ENCODE measurements at regions not wholly inside any gene's neighbourhood (a gene's known extent, or its start where the extent isn't known, plus 50 kb on each side); places are given as distances from the start of the nearest gene placed in this dataset.

- Histone ChIP-seq H3K9me3 (no peaks in the 10 kb centered on the region), H3K4me1 (no peaks in the 10 kb centered on the region), H3K27me3 (ENCODE audit: insufficient read depth in 3 of 3, low read length in 2 of 3) (no peaks in the 10 kb centered on the region), H3K36me3 (ENCODE audit: insufficient read depth in 1 of 2, low read depth in 1 of 2) (no peaks in the 10 kb centered on the region), H3K27ac (no peak overlapping the region), H3K4me3 (no peak overlapping the region)
- TF ChIP-seq, protein P1, sequence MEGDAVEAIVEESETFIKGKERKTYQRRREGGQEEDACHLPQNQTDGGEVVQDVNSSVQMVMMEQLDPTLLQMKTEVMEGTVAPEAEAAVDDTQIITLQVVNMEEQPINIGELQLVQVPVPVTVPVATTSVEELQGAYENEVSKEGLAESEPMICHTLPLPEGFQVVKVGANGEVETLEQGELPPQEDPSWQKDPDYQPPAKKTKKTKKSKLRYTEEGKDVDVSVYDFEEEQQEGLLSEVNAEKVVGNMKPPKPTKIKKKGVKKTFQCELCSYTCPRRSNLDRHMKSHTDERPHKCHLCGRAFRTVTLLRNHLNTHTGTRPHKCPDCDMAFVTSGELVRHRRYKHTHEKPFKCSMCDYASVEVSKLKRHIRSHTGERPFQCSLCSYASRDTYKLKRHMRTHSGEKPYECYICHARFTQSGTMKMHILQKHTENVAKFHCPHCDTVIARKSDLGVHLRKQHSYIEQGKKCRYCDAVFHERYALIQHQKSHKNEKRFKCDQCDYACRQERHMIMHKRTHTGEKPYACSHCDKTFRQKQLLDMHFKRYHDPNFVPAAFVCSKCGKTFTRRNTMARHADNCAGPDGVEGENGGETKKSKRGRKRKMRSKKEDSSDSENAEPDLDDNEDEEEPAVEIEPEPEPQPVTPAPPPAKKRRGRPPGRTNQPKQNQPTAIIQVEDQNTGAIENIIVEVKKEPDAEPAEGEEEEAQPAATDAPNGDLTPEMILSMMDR (IDR thresholded peaks at IDR 0.05): no peak
- WGBS, 3 donors: 91 to 93% (median 93%) methylated on average over 2 of the region's 2 CpGs
- no peak for DNase-seq
- ATAC-seq: no peak
- intact Hi-C loops (cut with DNase I): no loop called here
Measured at GRCh38 chr1:200496937-200497336, 87.1 kb upstream of the ZNF281 start.

- no peaks in the 10 kb centered on the region for H3K4me1 ChIP-seq
- WGBS, 3 donors: 94 to 100% (median 96%) methylated on average over 1 of the region's 1 CpG
- H3K36me3 ChIP-seq (ENCODE audit: insufficient read depth in 1 of 2, low read depth in 1 of 2): no peaks in the 10 kb centered on the region
- DNase-seq (no peak), ATAC-seq (no peak)
- no peaks in the 10 kb centered on the region for H3K27me3 ChIP-seq (ENCODE audit: insufficient read depth in 3 of 3, low read length in 2 of 3)
- intact Hi-C loops (cut with DNase I): no loop called here
- H3K4me3 ChIP-seq: no peak overlapping the region
- TF ChIP-seq, protein P1 (IDR thresholded peaks at IDR 0.05): no peak
- H3K27ac ChIP-seq: no peak overlapping the region
- H3K9me3 ChIP-seq: no peaks in the 10 kb centered on the region
Measured at GRCh38 chr1:200495901-200496300, 86.1 kb upstream of the ZNF281 start.

DNA sequence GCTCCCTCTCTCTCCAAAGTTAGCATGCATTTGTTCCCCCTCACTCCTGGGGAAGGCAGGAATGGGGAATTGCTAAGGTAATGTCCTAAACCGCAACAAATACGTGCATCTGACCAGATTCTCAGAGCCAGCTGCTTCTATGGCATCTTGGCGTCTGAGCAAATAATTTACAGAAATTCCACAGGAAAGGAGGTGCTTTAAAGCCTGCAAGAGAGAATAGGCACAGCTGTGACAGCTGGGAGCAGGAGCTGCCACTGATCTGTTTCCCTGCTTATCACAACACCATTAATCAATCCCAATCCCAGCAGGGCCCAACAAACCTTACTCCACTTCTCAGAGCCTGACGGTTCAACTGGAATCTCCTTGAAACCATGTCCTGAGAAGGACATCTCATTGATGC is 83.5 kb upstream of the ZNF281 start:
- H3K36me3 ChIP-seq (ENCODE audit: insufficient read depth in 1 of 2, low read depth in 1 of 2): no peaks in the 10 kb centered on the region
- 25 to 37% (median 32%) methylated on average over 4 of the region's 4 CpGs for WGBS, 3 donors
- ATAC-seq (no peak), DNase-seq (no peak)
- no peak overlapping the region for H3K4me3 ChIP-seq
- H3K27me3 ChIP-seq (ENCODE audit: insufficient read depth in 3 of 3, low read length in 2 of 3): no peaks in the 10 kb centered on the region
- TF ChIP-seq, protein P1 (IDR thresholded peaks at IDR 0.05): no peak
- no peak overlapping the region for H3K27ac ChIP-seq
- intact Hi-C loops (cut with DNase I): no loop called here
- peaks cover 3% of the 10 kb centered on the region for H3K4me1 ChIP-seq
- H3K9me3 ChIP-seq: no peaks in the 10 kb centered on the region

DNA sequence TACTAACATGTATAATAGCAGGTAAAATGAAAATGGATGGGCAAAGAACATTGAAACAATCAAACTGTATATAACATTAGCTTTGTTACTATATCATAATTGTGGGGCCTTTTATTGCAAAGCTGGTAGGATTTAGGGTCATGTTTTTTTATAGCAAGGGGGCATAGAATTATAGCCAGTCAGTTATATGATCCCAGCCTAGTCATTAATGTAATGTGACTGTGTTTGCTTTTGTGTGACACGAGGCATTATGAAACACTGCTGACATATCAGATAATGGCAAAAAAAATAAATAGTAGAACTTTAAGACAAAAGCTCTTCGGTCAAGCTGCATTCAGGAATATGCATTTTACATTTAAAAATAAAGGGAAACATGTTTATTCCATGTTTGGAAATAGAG is 81.3 kb upstream of the ZNF281 start:
- Histone ChIP-seq H3K4me1 (peaks cover 4% of the 10 kb centered on the region), H3K4me3 (no peak overlapping the region), H3K36me3 (ENCODE audit: insufficient read depth in 1 of 2, low read depth in 1 of 2) (no peaks in the 10 kb centered on the region), H3K27ac (no peak overlapping the region), H3K27me3 (ENCODE audit: insufficient read depth in 3 of 3, low read length in 2 of 3) (no peaks in the 10 kb centered on the region), H3K9me3 (no peaks in the 10 kb centered on the region)
- 45 to 55% (median 52%) methylated on average over 2 of the region's 2 CpGs for WGBS, 3 donors
- intact Hi-C loops (cut with DNase I): no loop called here
- no peak for DNase-seq
- TF ChIP-seq, protein P1 (IDR thresholded peaks at IDR 0.05): no peak
- ATAC-seq: no peak

DNA sequence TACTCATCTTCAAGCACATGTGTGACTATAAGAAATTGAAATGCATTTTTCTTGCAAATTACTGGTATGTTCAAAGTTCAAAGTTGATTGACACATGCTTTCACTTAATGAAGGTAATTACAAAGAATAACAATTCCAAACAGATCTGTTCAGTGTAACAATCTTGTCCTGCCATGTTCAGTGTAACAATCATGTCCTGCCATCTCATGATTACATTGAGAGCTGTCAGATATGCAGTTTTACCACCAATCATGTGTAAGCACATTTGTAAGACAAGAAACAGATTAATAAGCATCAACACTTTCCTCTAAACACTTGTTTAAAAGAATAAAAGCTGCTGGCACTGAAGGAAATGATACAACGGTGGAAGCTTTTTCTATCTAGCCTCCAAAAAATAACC is 80.3 kb upstream of the ZNF281 start:
- WGBS, 3 donors: 24 to 48% (median 44%) methylated on average over 1 of the region's 1 CpG
- intact Hi-C loops (cut with DNase I): no loop called here
- H3K27ac ChIP-seq: no peak overlapping the region

More for the DNA sequence above, 80.3 kb upstream of the ZNF281 start:
- Histone ChIP-seq H3K4me1 (peaks cover 4% of the 10 kb centered on the region), H3K9me3 (no peaks in the 10 kb centered on the region), H3K27me3 (ENCODE audit: insufficient read depth in 3 of 3, low read length in 2 of 3) (no peaks in the 10 kb centered on the region), H3K36me3 (ENCODE audit: insufficient read depth in 1 of 2, low read depth in 1 of 2) (no peaks in the 10 kb centered on the region), H3K4me3 (no peak overlapping the region)
- ATAC-seq (no peak), DNase-seq (no peak)
- TF ChIP-seq, protein P1 (IDR thresholded peaks at IDR 0.05): no peak
